Neuronal stem cell (in vitro differentiated cells): ENCODE measurements at regions not wholly inside any gene's neighbourhood (a gene's known extent, or its start where the extent isn't known, plus 50 kb on each side); places are given as distances from the start of the nearest gene placed in this dataset.
A peak's percentile ranks its signal among the peaks of the same experiment; 100 is the strongest.

Source experiments
- DNase-seq: peaks from one replicate; pipeline ENCODE4 v3.0.0-alpha.2; 2013; ENCODE audit warnings: low spot score
- H2AFZ ChIP-seq: one replicate; pipeline ENCODE4 v1.6.1; 2013; ENCODE audit warnings: mild to moderate bottlenecking, low read length, inconsistent platforms
- H2AK5ac ChIP-seq: 2 replicates; pipeline ENCODE4 v1.6.1; 2013; ENCODE audit warnings: low read depth, mild to moderate bottlenecking, inconsistent platforms, low read length, moderate library complexity, mixed read lengths
- H2BK120ac ChIP-seq: 2 replicates; pipeline ENCODE4 v1.6.1; 2013; ENCODE audit warnings: low read depth, mild to moderate bottlenecking, inconsistent platforms, low read length, moderate library complexity, mixed read lengths
- H2BK12ac ChIP-seq: one replicate; pipeline ENCODE4 v1.6.1; 2013; ENCODE audit warnings: low read length, inconsistent platforms
- H2BK15ac ChIP-seq: 2 replicates; pipeline ENCODE4 v1.6.1; 2013; ENCODE audit warnings: mild to moderate bottlenecking, low read length, inconsistent platforms, mixed read lengths
- H2BK5ac ChIP-seq: one replicate; pipeline ENCODE4 v1.6.1; 2013; ENCODE audit warnings: inconsistent platforms, mild to moderate bottlenecking, low read length, moderate library complexity
- H3K14ac ChIP-seq: one replicate; pipeline ENCODE4 v1.6.1; 2013; ENCODE audit warnings: low read length, inconsistent platforms
- H3K18ac ChIP-seq: 2 replicates; pipeline ENCODE4 v1.6.1; 2013; ENCODE audit warnings: low read length, inconsistent platforms
- H3K23ac ChIP-seq: 2 replicates; pipeline ENCODE4 v1.6.1; 2013; ENCODE audit warnings: low read depth, mild to moderate bottlenecking, mixed read lengths, low read length, inconsistent platforms; ENCODE audit not compliant: poor library complexity
- H3K27ac ChIP-seq: replicated peaks from 3 replicates; pipeline ENCODE4 v1.5.1; 2013; ENCODE audit warnings: low read length, inconsistent platforms
- H3K27me3 ChIP-seq, 3 experiments: 2 replicates each; pipeline ENCODE4 v1.6.1; 2013; ENCODE audit warnings: low read length in 3 of 3, mild to moderate bottlenecking in 2 of 3, inconsistent platforms in 1 of 3, low read depth in 1 of 3, mixed read lengths in 1 of 3, moderate library complexity in 1 of 3; ENCODE audit not compliant: control insufficient read depth in 3 of 3, insufficient read depth in 3 of 3
- H3K36me3 ChIP-seq, 2 donors: replicated peaks in 1 of 2; 2 replicates each; pipeline ENCODE4 v1.6.1; 2013; ENCODE audit warnings: low read length in 2 of 2; ENCODE audit not compliant: control insufficient read depth in 2 of 2, insufficient read depth in 2 of 2
- H3K4ac ChIP-seq: 2 replicates; pipeline ENCODE4 v1.6.1; 2013; ENCODE audit warnings: inconsistent platforms, mild to moderate bottlenecking, low read length, moderate library complexity
- H3K4me1 ChIP-seq, 2 donors: 1 replicate in 1 of 2; 2 replicates in 1 of 2; pipeline ENCODE4 v1.6.1; 2013; ENCODE audit warnings: low read length in 2 of 2, low read depth in 1 of 2; ENCODE audit not compliant: control insufficient read depth in 2 of 2, insufficient read depth in 1 of 2
- H3K4me2 ChIP-seq: one replicate; pipeline ENCODE4 v1.6.1; 2013; ENCODE audit warnings: mild to moderate bottlenecking, low read length, inconsistent platforms; ENCODE audit not compliant: insufficient read depth, poor library complexity, severe bottlenecking
- H3K4me3 ChIP-seq, 2 donors: 2 replicates each; pipeline ENCODE4 v1.5.1; 2013; ENCODE audit warnings: low read length in 2 of 2, mild to moderate bottlenecking in 2 of 2, inconsistent platforms in 1 of 2, moderate library complexity in 1 of 2
- H3K79me1 ChIP-seq: one replicate; pipeline ENCODE4 v1.6.1; 2013; ENCODE audit warnings: low read depth, mild to moderate bottlenecking, inconsistent platforms, low read length, moderate library complexity
- H3K9ac ChIP-seq: one replicate; pipeline ENCODE4 v1.6.1; 2013; ENCODE audit warnings: mild to moderate bottlenecking, low read depth, low read length, inconsistent platforms; ENCODE audit not compliant: poor library complexity
- H3K9me3 ChIP-seq, 2 donors: replicated peaks in 1 of 2; 2 replicates each; pipeline versions ENCODE3 to v1.6.1; 2013; ENCODE audit warnings: low read length in 2 of 2, mild to moderate bottlenecking in 2 of 2, inconsistent platforms in 1 of 2, low read depth in 1 of 2, mixed read lengths in 1 of 2, moderate library complexity in 1 of 2; ENCODE audit not compliant: control insufficient read depth in 2 of 2, insufficient read depth in 1 of 2
- H4K8ac ChIP-seq: one replicate; pipeline ENCODE4 v1.6.1; 2013; ENCODE audit warnings: low read depth, mild to moderate bottlenecking, inconsistent platforms, low read length, moderate library complexity
- H4K91ac ChIP-seq: one replicate; pipeline ENCODE4 v1.6.1; 2013; ENCODE audit warnings: low read length, low read depth, mild to moderate bottlenecking, inconsistent platforms; ENCODE audit not compliant: poor library complexity
- WGBS, 2 donors: extraction: QIAGEN DNeasy Blood & Tissue Kit; methylation state at CpG; one replicate each; pipeline ENCODE4 v1.1.7; 2013; ENCODE audit warnings: missing lambda C conversion rate in 2 of 2, mixed read lengths in 1 of 2; ENCODE audit not compliant: insufficient read length in 2 of 2, insufficient replicate concordance in 1 of 2; ENCODE audit errors: extremely low coverage in 2 of 2; 5-methylcytosine and 5-hydroxymethylcytosine counted together

DNA sequence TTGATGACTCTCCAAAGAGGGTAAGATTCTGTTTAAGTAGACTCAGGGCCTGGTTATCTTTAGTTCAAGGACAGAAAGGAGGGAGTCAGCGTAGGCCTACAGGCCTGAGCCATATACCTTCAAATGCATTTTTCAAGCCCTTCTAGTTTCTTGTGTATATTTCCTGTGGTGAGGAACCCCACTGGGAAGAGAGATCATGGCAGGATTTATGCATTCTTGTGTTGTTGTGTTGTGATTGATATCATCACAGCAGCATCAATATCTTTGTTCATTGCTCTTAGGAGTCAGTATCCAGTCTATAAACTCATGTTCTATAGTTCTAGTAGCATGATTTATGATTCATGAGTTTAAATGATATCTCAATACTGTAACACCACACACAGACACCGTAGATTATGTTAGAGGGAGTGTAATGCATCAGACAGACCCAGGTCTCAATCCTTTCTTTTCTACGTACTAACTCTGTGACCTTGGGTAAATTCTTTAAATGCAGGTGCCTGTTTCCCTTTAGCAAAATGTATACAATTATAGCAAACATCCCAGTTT lies 427.5 kb downstream of the PDCD6IP start:
- H4K91ac ChIP-seq = no peak overlapping the region
- H2BK5ac ChIP-seq = no peak overlapping the region
- no peak overlapping the region for H3K18ac ChIP-seq
- H3K27ac ChIP-seq = no peak overlapping the region
- H3K36me3 ChIP-seq = no peaks in the 10 kb centered on the region
- H3K9ac ChIP-seq = no peak overlapping the region
- no peak overlapping the region for H2BK120ac ChIP-seq
- H3K27me3 ChIP-seq = no peaks in the 10 kb centered on the region
- H2AFZ ChIP-seq = no peak overlapping the region
- H3K4me2 ChIP-seq = no peak overlapping the region
- H3K23ac ChIP-seq = no peak overlapping the region
- H3K9me3 ChIP-seq = no peaks in the 10 kb centered on the region
- no peak overlapping the region for H2BK12ac ChIP-seq
- H2BK15ac ChIP-seq = no peak overlapping the region
- no peak overlapping the region for H4K8ac ChIP-seq
- no peak overlapping the region for H3K14ac ChIP-seq
- no peaks in the 10 kb centered on the region for H3K4me1 ChIP-seq
- no peak overlapping the region for H3K4me3 ChIP-seq
- no peak overlapping the region for H3K4ac ChIP-seq
- no CpG with 5 or more reads among the region's 3 CpGs for WGBS, 2 donors
- DNase-seq = no peak
- no peak overlapping the region for H2AK5ac ChIP-seq
- no peaks in the 10 kb centered on the region for H3K79me1 ChIP-seq

DNA sequence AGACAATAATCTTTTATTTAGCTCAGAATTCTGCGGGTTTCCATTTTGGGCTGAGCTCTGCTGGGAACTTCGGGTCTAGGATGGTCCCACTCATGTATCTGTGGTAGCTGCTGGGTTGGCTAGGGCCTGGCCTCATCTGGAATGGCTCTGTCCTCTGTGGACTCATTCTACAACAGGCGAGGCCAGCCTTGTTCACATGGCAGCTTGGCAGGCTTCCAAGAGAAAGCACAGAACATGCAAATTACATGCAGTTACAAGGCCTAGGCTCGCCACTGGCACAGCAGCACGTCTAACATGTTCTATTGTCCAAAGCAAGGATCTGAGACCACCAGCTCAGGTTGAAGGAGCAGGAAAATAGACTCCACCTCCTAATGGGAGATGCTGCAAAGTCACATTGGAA lies 431.4 kb downstream of the PDCD6IP start:
- WGBS, 2 donors = no CpG with 5 or more reads among the region's 5 CpGs
- H3K27me3 ChIP-seq = no peaks in the 10 kb centered on the region
- no peak overlapping the region for H3K4me3 ChIP-seq

DNA sequence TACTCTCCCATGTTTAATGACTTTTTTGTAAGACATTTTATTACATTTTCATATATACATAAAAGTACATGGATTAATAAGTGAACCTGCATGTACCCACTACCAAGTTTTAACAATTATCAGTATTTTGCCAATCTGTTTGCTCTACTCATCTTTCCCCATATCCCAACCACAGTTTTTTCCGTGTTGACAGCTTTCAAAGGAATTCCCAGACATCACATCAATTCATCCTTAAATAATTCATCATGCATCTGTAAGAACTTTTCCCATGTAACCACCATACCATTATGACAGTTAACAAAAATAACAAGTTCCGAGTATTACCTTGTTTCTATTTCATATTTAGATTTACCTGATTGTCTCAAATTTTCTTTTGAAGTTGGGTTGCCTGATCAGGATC lies 436.7 kb downstream of the PDCD6IP start:
- DNase-seq = no peak
- Histone ChIP-seq H3K9ac (no peak overlapping the region), H4K8ac (no peak overlapping the region), H3K18ac (no peak overlapping the region), H4K91ac (no peak overlapping the region), H2BK12ac (no peak overlapping the region), H3K14ac (no peak overlapping the region), H3K27ac (no peak overlapping the region), H2BK120ac (no peak overlapping the region), H3K79me1 (no peaks in the 10 kb centered on the region), H3K9me3 (no peaks in the 10 kb centered on the region), H3K23ac (no peak overlapping the region), H3K4ac (no peak overlapping the region), H2BK15ac (no peak overlapping the region), H2BK5ac (no peak overlapping the region), H3K27me3 (no peaks in the 10 kb centered on the region), H2AFZ (no peak overlapping the region), H3K4me3 (no peak overlapping the region), H3K4me1 (peaks cover 0 to 2% of the 10 kb centered on the region in 2 donors), H3K36me3 (no peaks in the 10 kb centered on the region), H3K4me2 (no peak overlapping the region), H2AK5ac (no peak overlapping the region)
- WGBS, 2 donors = no CpG with 5 or more reads among the region's 2 CpGs

More for the DNA sequence above, 431.4 kb downstream of the PDCD6IP start:
- no peak overlapping the region for H2BK5ac ChIP-seq
- DNase-seq = no peak
- no peaks in the 10 kb centered on the region for H3K79me1 ChIP-seq
- H2BK120ac ChIP-seq = no peak overlapping the region
- no peak overlapping the region for H3K9ac ChIP-seq
- no peaks in the 10 kb centered on the region for H3K36me3 ChIP-seq
- H4K91ac ChIP-seq = no peak overlapping the region
- H3K4ac ChIP-seq = no peak overlapping the region
- no peak overlapping the region for H3K23ac ChIP-seq
- peak overlapping the region; percentile 59 for H2AFZ ChIP-seq
- no peak overlapping the region for H3K27ac ChIP-seq
- no peak overlapping the region for H4K8ac ChIP-seq
- no peak overlapping the region for H2BK15ac ChIP-seq
- no peak overlapping the region for H3K4me2 ChIP-seq
- H3K9me3 ChIP-seq = no peaks in the 10 kb centered on the region
- no peak overlapping the region for H3K18ac ChIP-seq
- no peak overlapping the region for H3K14ac ChIP-seq
- H3K4me1 ChIP-seq = no peaks in the 10 kb centered on the region
- no peak overlapping the region for H2BK12ac ChIP-seq
- H2AK5ac ChIP-seq = no peak overlapping the region

DNA sequence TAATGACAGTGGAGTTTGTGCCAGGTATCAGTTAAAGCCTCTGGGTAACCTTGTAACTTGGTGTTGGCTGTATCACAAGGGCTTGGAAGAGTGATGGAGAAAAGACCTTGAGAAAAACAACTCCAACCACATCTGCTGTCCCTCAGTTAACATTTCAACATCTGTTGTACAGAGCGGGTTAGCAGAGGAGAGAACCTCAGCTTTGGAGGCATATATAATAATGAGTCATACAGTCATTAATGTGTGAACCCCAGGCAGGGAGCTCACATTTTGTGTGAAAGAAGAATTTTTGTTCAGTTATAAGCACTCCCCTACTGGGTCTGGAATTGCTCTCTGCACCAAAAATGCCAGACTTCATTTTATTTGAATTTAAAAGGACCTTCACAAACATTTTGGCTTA lies 439.5 kb downstream of the PDCD6IP start:
- Histone ChIP-seq H3K4me2 (no peak overlapping the region), H3K9me3 (no peaks in the 10 kb centered on the region), H2BK15ac (no peak overlapping the region), H3K4ac (no peak overlapping the region), H3K18ac (no peak overlapping the region), H3K27me3 (no peaks in the 10 kb centered on the region), H2BK12ac (no peak overlapping the region), H2AK5ac (no peak overlapping the region), H3K79me1 (no peaks in the 10 kb centered on the region), H3K23ac (no peak overlapping the region), H2BK5ac (no peak overlapping the region), H3K4me3 (no peak overlapping the region), H4K8ac (no peak overlapping the region), H3K9ac (no peak overlapping the region), H3K14ac (no peak overlapping the region), H2BK120ac (no peak overlapping the region), H4K91ac (no peak overlapping the region), H3K36me3 (no peaks in the 10 kb centered on the region), H3K4me1 (peaks cover 5% of the 10 kb centered on the region in 2 donors), H2AFZ (no peak overlapping the region), H3K27ac (no peak overlapping the region)
- WGBS, 2 donors = no CpG with 5 or more reads among the region's 1 CpG
- DNase-seq = no peak
